AG04449 (cell line): ENCODE measurements at regions not wholly inside any gene's neighbourhood (a gene's known extent, or its start where the extent isn't known, plus 50 kb on each side); places are given as distances from the start of the nearest gene placed in this dataset.
A peak's percentile ranks its signal among the peaks of the same experiment; 100 is the strongest.

Source experiments
- CTCF ChIA-PET: fragments of 350-600 bp; formaldehyde crosslinking; extraction: SDS; loops from one replicate; lab custom pipeline; 2021; ENCODE audit warnings: antibody characterized with exemption; lab: Yijun Ruan, JAX
- POLR2A ChIA-PET: fragments of 400-600, 350-600 bp; formaldehyde crosslinking; extraction: SDS; loops from one replicate; lab custom pipeline; 2020; ENCODE audit warnings: antibody characterized with exemption, inconsistent platforms; lab: Yijun Ruan, JAX
- DNase-seq: peaks from one replicate; pipeline ENCODE4 v3.0.0-alpha.2; 2010; ENCODE audit warnings: low read depth, low spot score
- H3K4me3 ChIP-seq: 2 replicates; pipeline ENCODE4 v1.5.1; 2011; ENCODE audit warnings: low read depth, mild to moderate bottlenecking, control low read depth, low read length
- TF ChIP-seq, protein P1 (sequence below): IDR thresholded peaks from one replicate; pipeline ENCODE4 v1.5.1; 2011; ENCODE audit warnings: mild to moderate bottlenecking, moderate library complexity, low read length, control low read depth, inconsistent platforms; ENCODE audit not compliant: insufficient read depth; ENCODE audit errors: missing control alignments

DNA sequence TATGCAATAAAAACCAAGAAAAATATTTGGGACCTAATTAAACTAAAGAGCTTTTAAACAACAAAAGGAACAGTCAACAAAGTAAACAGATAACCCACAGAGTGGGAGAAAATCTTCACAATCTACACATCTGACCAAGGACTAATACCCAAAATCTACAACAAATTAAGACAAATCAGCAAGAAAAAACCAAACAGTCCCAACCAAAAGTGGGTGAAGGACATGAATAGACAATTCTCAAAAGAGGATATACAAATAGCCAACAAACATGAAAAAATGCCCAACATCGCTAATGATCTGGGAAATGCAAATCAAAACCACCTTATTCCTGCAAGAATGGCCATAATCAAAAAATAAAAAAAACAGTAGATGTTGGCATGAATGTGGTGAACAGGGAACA is 250.1 kb downstream of the C1D start:
- CTCF ChIA-PET: no interaction called here
- POLR2A ChIA-PET: no interaction called here
- DNase-seq: no peak
- TF ChIP-seq, protein P1, sequence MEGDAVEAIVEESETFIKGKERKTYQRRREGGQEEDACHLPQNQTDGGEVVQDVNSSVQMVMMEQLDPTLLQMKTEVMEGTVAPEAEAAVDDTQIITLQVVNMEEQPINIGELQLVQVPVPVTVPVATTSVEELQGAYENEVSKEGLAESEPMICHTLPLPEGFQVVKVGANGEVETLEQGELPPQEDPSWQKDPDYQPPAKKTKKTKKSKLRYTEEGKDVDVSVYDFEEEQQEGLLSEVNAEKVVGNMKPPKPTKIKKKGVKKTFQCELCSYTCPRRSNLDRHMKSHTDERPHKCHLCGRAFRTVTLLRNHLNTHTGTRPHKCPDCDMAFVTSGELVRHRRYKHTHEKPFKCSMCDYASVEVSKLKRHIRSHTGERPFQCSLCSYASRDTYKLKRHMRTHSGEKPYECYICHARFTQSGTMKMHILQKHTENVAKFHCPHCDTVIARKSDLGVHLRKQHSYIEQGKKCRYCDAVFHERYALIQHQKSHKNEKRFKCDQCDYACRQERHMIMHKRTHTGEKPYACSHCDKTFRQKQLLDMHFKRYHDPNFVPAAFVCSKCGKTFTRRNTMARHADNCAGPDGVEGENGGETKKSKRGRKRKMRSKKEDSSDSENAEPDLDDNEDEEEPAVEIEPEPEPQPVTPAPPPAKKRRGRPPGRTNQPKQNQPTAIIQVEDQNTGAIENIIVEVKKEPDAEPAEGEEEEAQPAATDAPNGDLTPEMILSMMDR: no peak
- H3K4me3 ChIP-seq: no peak overlapping the region

DNA sequence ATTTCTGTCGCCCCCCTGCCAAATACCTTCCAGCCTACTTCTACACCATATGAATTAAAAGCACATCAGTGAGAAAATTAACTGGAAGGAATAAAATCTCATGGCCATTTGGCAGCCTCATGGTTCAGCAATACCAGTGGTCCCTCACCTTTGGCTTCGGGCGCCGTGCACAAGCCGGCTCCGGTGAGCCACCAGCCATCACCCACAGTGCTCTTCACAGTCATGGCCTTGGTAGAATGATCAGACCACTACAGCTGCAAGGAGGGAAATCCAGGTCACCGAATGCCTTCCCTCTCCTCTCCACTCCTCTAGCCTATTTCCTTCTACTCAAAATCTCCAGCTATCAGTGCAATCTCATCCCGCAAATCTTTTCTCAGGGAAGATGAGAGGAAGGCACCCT is 239.1 kb downstream of the C1D start:
- H3K4me3 ChIP-seq: no peak overlapping the region
- TF ChIP-seq, protein P1: no peak
- ChIA-PET POLR2A (no interaction called here), CTCF (interaction anchor here (1.2 to 2.6 kb wide), 2 partner anchors 91 to 1433 kb away, joined by 3 to 7 read pairs; no protein-coding TSS in a partner anchor)
- no peak for DNase-seq

DNA sequence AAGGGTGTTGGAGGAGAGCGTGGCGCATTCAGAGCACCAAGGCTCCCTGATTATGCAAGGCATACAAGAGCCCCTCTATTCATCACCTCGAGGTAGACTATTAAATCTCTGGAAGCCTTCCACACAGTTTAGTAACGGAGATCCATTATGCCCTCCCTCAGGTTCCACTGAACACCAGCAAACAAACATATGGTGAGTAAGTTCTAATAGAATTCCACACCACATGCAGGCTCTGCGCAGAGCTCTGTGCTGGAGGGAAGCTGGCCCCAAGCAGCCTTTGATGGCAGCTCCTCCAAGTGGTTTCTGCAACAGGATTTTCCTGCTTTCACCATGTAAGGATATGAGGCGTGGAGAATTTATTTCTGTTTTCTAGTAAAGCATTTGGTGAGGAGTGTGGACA is 238.6 kb downstream of the C1D start:
- TF ChIP-seq, protein P1: peak; percentile 5
- H3K4me3 ChIP-seq: no peak overlapping the region
- CTCF ChIA-PET: interaction anchor here (0.6 to 2.6 kb wide), 5 partner anchors 16 to 1434 kb away, joined by 3 to 7 read pairs (median 3); no protein-coding TSS in a partner anchor
- peak; percentile 65 for DNase-seq
- POLR2A ChIA-PET: no interaction called here

DNA sequence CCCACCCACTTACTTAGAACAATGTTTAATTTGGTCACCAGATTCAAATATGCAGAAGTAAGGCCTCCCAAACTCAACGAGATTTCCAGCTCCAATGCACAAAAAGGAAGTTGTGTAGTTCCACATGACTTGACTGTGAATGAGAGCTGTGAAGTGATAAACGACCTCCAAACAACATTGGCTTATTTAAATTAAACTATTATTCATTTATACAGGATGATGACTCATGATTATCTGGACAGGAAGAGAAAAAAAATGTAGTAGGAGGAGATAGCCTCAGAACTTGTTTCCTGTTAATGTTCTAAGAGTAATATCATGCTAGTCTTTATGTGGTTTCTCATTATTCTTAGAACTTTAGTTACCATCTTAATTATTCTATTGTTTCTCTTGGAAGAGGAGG is 237.3 kb downstream of the C1D start:
- POLR2A ChIA-PET: no interaction called here

DNA sequence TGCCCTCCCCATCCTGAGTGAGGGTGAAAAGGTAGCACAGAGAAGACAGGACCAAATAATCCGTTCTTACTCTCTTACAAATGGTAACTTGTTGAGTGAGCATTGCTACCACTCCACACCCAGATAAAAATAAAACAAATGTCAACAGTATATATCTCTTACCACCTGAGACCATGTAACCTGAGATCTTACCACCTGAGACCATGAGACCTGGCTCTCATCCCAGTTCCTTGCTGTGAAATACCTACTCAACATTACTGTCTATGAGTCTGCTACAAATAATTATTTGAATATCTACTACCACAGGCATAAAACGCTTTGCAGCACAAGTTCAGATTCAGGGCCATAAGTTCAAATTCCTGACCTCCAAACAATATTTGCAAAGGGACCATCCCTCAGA is 234.7 kb downstream of the C1D start:
- DNase-seq: no peak
- H3K4me3 ChIP-seq: no peak overlapping the region
- CTCF ChIA-PET: interaction anchor here (1.0 kb wide), 1 partner anchor 9 kb away, joined by 4 read pairs; no protein-coding TSS in a partner anchor
- POLR2A ChIA-PET: no interaction called here
- TF ChIP-seq, protein P1: no peak

More for the DNA sequence above, 237.3 kb downstream of the C1D start:
- TF ChIP-seq, protein P1: no peak
- DNase-seq: no peak
- CTCF ChIA-PET: interaction anchor here (1.2 to 2.6 kb wide), 3 partner anchors 91 to 207 kb away, joined by 3 to 7 read pairs (median 5); no protein-coding TSS in a partner anchor
- H3K4me3 ChIP-seq: no peak overlapping the region

DNA sequence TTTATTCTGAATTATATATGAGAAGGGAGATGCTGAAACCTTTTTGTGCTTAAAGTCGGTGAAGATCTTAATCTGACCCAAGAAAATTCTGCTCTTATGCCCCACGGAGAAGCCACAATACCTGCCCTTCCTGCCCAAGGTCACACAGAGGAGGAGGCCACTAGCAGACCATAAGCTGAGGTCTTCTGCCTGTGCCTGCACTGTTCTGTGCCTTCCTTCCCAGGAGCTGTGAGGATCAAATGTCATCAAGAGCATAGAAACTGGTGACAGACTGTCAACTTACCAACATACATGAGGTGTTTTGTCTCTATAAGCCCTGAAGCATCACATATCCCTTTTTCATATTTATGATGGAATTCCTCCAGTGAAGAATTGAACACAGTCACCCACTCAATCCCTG is 233.3 kb downstream of the C1D start:
- no peak overlapping the region for H3K4me3 ChIP-seq
- POLR2A ChIA-PET: no interaction called here
- DNase-seq: no peak
- CTCF ChIA-PET: interaction anchor here (1.5 to 2.6 kb wide), 2 partner anchors 11 to 17 kb away, joined by 5 to 10 read pairs; no protein-coding TSS in a partner anchor
- TF ChIP-seq, protein P1: no peak
